ENCODE measurements at regions not wholly inside any gene's neighbourhood (a gene's known extent, or its start where the extent isn't known, plus 50 kb on each side); places are given as distances from the start of the nearest gene placed in this dataset.

- no peak for TF ChIP-seq CTCF (IDR thresholded peaks at IDR 0.05)
- no peak for TF ChIP-seq POLR2A (IDR thresholded peaks at IDR 0.05)
- no peak for DNase-seq (ENCODE audit: low spot score in 2 of 2)
- WGBS, 2 donors: 85% methylated on average over 4 to 8 of the region's 8 CpGs
- H3K4me3 ChIP-seq (ENCODE audit: low read depth, poor library complexity, severe bottlenecking): no peak overlapping the region
- intact Hi-C loops (cut with DNase I; ENCODE audit: low total_unique reads): no loop called here
These were observed 121.4 kb upstream of the ANO1 start for GRCh38 chr11:69956669-69957190.

- intact Hi-C loops (cut with DNase I; ENCODE audit: low total_unique reads): no loop called here
- TF ChIP-seq CTCF (IDR thresholded peaks at IDR 0.05) (no peak), POLR2A (IDR thresholded peaks at IDR 0.05) (no peak)
- no peak for DNase-seq (ENCODE audit: low spot score in 2 of 2)
- H3K4me3 ChIP-seq (ENCODE audit: low read depth, poor library complexity, severe bottlenecking): no peak overlapping the region
- WGBS, 2 donors: 80 to 85% methylated on average over 7 of the region's 7 CpGs
These were observed 120.3 kb upstream of the ANO1 start for GRCh38 chr11:69957849-69958248.

GRCh38 chr11:69958308-69958707 lies 119.8 kb upstream of the ANO1 start:
- intact Hi-C loops (cut with DNase I; ENCODE audit: low total_unique reads): no loop called here
- no peak for TF ChIP-seq CTCF (IDR thresholded peaks at IDR 0.05)
- no peak for TF ChIP-seq POLR2A (IDR thresholded peaks at IDR 0.05)
- H3K4me3 ChIP-seq (ENCODE audit: low read depth, poor library complexity, severe bottlenecking): no peak overlapping the region
- 36 to 48% methylated on average over 2 of the region's 2 CpGs for WGBS, 2 donors
- DNase-seq (ENCODE audit: low spot score in 2 of 2): no peak

- no peak for DNase-seq (ENCODE audit: low spot score in 2 of 2)
- 80 to 94% methylated on average over 5 to 8 of the region's 8 CpGs for WGBS, 2 donors
- TF ChIP-seq CTCF (IDR thresholded peaks at IDR 0.05): no peak
- no peak for TF ChIP-seq POLR2A (IDR thresholded peaks at IDR 0.05)
- H3K4me3 ChIP-seq (ENCODE audit: low read depth, poor library complexity, severe bottlenecking): no peak overlapping the region
- intact Hi-C loops (cut with DNase I; ENCODE audit: low total_unique reads): no loop called here
These were observed 118.7 kb upstream of the ANO1 start for GRCh38 chr11:69959461-69959860.

GRCh38 chr11:69961738-69962137 lies 116.4 kb upstream of the ANO1 start:
- TF ChIP-seq POLR2A (IDR thresholded peaks at IDR 0.05) (no peak), CTCF (IDR thresholded peaks at IDR 0.05) (no peak)
- WGBS, 2 donors: 87 to 97% methylated on average over 11 of the region's 11 CpGs
- DNase-seq (ENCODE audit: low spot score in 2 of 2): no peak
- no peak overlapping the region for H3K4me3 ChIP-seq (ENCODE audit: low read depth, poor library complexity, severe bottlenecking)
- intact Hi-C loops (cut with DNase I; ENCODE audit: low total_unique reads): no loop called here

GRCh38 chr11:69962152-69962551 lies 116.0 kb upstream of the ANO1 start:
- no peak for DNase-seq (ENCODE audit: low spot score in 2 of 2)
- TF ChIP-seq CTCF (IDR thresholded peaks at IDR 0.05): no peak
- TF ChIP-seq POLR2A (IDR thresholded peaks at IDR 0.05): no peak
- no peak overlapping the region for H3K4me3 ChIP-seq (ENCODE audit: low read depth, poor library complexity, severe bottlenecking)
- WGBS, 2 donors: 44 to 52% methylated on average over 9 of the region's 9 CpGs
- intact Hi-C loops (cut with DNase I; ENCODE audit: low total_unique reads): no loop called here
